ENCODE measurements at regions not wholly inside any gene's neighbourhood (a gene's known extent, or its start where the extent isn't known, plus 50 kb on each side); places are given as distances from the start of the nearest gene placed in this dataset.

GRCh38 chr9:95741631-95742030 is 133.9 kb upstream of the ERCC6L2 start:
- H3K9me3 Mint-ChIP-seq, result no peaks in the 10 kb centered on the region
- Histone ChIP-seq H4K91ac (ENCODE audit: insufficient read length, low read depth, low read length) (no peak overlapping the region), H3K14ac (ENCODE audit: insufficient read depth, low read length) (no peak overlapping the region), H4K5ac (ENCODE audit: insufficient read length, low read depth, low read length) (no peak overlapping the region), H2BK20ac (ENCODE audit: low read depth, low read length, poor library complexity, severe bottlenecking) (no peak overlapping the region), H3K23ac (ENCODE audit: insufficient read length, low read depth, low read length) (no peak overlapping the region), H3K79me1 (ENCODE audit: insufficient read depth, low read depth, low read length, poor library complexity, severe bottlenecking) (no peaks in the 10 kb centered on the region), H2AFZ (ENCODE audit: low read length) (no peak overlapping the region), H3K56ac (ENCODE audit: insufficient read length, low read depth, low read length) (no peak overlapping the region), H2BK12ac (ENCODE audit: insufficient read length, low read depth, low read length) (no peak overlapping the region), H3K9ac (ENCODE audit: extremely low read depth, insufficient read length, low read length) (no peak overlapping the region), H3K4me2 (ENCODE audit: insufficient read depth, insufficient read length, low read length) (no peak overlapping the region), H3K4ac (ENCODE audit: low read depth, low read length) (no peak overlapping the region), H2BK15ac (ENCODE audit: low read depth, low read length) (no peak overlapping the region), H2BK5ac (ENCODE audit: insufficient read length, low read length) (no peak overlapping the region), H3K27ac (ENCODE audit: insufficient read length, low read depth, low read length) (no peak overlapping the region), H3K18ac (ENCODE audit: insufficient read length, low read depth, low read length) (no peak overlapping the region), H3K79me2 (ENCODE audit: insufficient read depth, low read length) (no peaks in the 10 kb centered on the region), H3K4me1 (ENCODE audit: insufficient read depth, low read length) (0 out of 2 replicates have a peak, but pooled peaks cover 2% of the 10 kb centered on the region), H4K8ac (replicated peaks; ENCODE audit: insufficient read length, low read depth, low read length) (no peak overlapping the region), H3T11ph (ENCODE audit: low read length) (no peak overlapping the region), H2AK5ac (ENCODE audit: insufficient read length, low read length) (no peak overlapping the region), H2BK120ac (ENCODE audit: low read depth, low read length, poor library complexity, severe bottlenecking) (no peak overlapping the region), H3K27me3 (ENCODE audit: insufficient read depth, low read length) (no peaks in the 10 kb centered on the region), H3K23me2 (ENCODE audit: insufficient read length, low read depth, low read length, poor library complexity, severe bottlenecking) (no peaks in the 10 kb centered on the region), H3K9me3 (ENCODE audit: control insufficient read depth, low read depth, low read length) (no peaks in the 10 kb centered on the region), H4K20me1 (ENCODE audit: control insufficient read depth, insufficient read depth, insufficient read length) (no peaks in the 10 kb centered on the region)
- peak overlapping the region in 1 of 3 experiments; percentile 53; a peak in 1 of 7 replicates for H3K27ac Mint-ChIP-seq
- no peak overlapping the region for H3K4me3 Mint-ChIP-seq
- no peak for TF ChIP-seq CTCF (conservative IDR thresholded peaks at IDR 0.05)
- no CpG with 5 or more reads among the region's 2 CpGs for WGBS (ENCODE audit: extremely low coverage, insufficient read length, low lambda C conversion rate)
- peaks cover 6 to 7% of the 10 kb centered on the region in 2 experiments for H3K4me1 Mint-ChIP-seq
- DNase-seq, result no peak
- peaks cover 5% of the 10 kb centered on the region for H3K27me3 Mint-ChIP-seq (ENCODE audit: low read depth)
- H3K36me3 Mint-ChIP-seq (ENCODE audit: insufficient read depth in 1 of 3, low read depth in 3 of 3), result no peaks in the 10 kb centered on the region

All from H9 (cell line).